ENCODE measurements at regions not wholly inside any gene's neighbourhood (a gene's known extent, or its start where the extent isn't known, plus 50 kb on each side); places are given as distances from the start of the nearest gene placed in this dataset.

DNA sequence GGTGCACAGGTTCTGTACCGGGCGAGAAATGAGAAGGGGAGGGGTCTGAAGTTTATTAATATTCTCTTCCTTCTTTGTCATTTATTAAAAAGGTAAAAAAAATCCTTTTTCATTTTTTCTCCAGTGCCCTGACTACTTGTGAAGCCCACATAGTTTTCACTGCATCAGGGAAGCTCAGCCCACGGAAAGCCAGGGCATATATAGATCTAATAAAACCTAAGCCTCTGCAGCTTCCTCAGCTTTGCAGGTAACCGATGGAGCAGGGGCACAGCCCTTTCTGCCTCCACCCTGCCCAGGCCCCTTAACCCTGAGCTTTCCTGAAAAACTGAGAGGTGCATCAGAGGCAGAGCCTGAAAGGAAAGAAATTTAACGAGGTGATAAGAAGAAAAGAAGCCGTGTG lies 140.1 kb downstream of the NXPE2 start:
- Histone ChIP-seq H3K23ac (ENCODE audit: low read depth, low read length, poor library complexity) (no peak overlapping the region), H2BK120ac (ENCODE audit: low read depth, low read length) (no peak overlapping the region), H3K79me1 (ENCODE audit: low read depth, low read length) (no peaks in the 10 kb centered on the region), H3K4ac (ENCODE audit: low read length) (no peak overlapping the region), H3K27ac (replicated peaks; ENCODE audit: low read length) (no peak overlapping the region), H2BK15ac (ENCODE audit: low read length) (no peak overlapping the region), H2AK5ac (ENCODE audit: low read depth, low read length) (no peak overlapping the region), H3K9ac (ENCODE audit: low read depth, low read length, poor library complexity) (no peak overlapping the region), H2BK12ac (ENCODE audit: low read length) (no peak overlapping the region), H3K36me3 (replicated peaks in 1 of 2; ENCODE audit: control insufficient read depth in 2 of 2, insufficient read depth in 2 of 2, low read length in 2 of 2) (no peaks in the 10 kb centered on the region), H2AFZ (ENCODE audit: low read length) (no peak overlapping the region), H3K4me2 (ENCODE audit: insufficient read depth, low read length, poor library complexity, severe bottlenecking) (no peak overlapping the region), H4K91ac (ENCODE audit: low read depth, low read length, poor library complexity) (no peak overlapping the region), H3K9me3 (replicated peaks in 1 of 2; ENCODE audit: control insufficient read depth in 2 of 2, insufficient read depth in 1 of 2, low read depth in 1 of 2, low read length in 2 of 2) (no peaks in the 10 kb centered on the region), H3K4me1 (ENCODE audit: control insufficient read depth in 2 of 2, insufficient read depth in 1 of 2, low read depth in 1 of 2, low read length in 2 of 2) (peaks cover 0 to 6% of the 10 kb centered on the region in 2 donors), H2BK5ac (ENCODE audit: low read length) (no peak overlapping the region), H4K8ac (ENCODE audit: low read depth, low read length) (no peak overlapping the region), H3K18ac (ENCODE audit: low read length) (no peak overlapping the region), H3K4me3 (ENCODE audit: low read length in 2 of 2) (no peak overlapping the region), H3K27me3 (ENCODE audit: control insufficient read depth in 3 of 3, insufficient read depth in 3 of 3, low read depth in 1 of 3, low read length in 3 of 3) (no peaks in the 10 kb centered on the region), H3K14ac (ENCODE audit: low read length) (no peak overlapping the region)
- no peak for DNase-seq (ENCODE audit: low spot score)
- no CpG with 5 or more reads among the region's 6 CpGs for WGBS, 2 donors (ENCODE audit: extremely low coverage in 2 of 2, insufficient read length in 2 of 2, insufficient replicate concordance in 1 of 2)

DNA sequence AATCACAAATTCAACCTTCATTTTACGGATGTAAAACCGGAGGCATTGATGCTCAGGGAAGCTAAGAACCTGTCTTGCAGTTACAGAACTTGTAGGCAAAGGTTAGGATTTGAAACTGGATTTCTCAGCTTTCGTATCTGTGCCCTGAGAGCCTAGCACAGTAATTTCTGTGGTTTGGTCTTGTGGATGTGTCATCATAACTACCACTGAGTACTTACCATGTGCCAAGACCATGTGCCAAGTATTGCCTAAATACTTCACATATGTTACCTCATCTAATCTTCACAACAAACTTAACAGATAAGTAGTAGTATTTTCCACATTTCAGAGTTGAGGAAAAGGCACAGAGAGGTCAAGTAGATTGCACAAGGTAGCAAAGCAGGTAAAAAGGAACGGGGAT lies 140.7 kb downstream of the NXPE2 start:
- no peak overlapping the region for H3K4me3 ChIP-seq (ENCODE audit: low read length in 2 of 2)
- H4K8ac ChIP-seq (ENCODE audit: low read depth, low read length) = no peak overlapping the region
- no peak overlapping the region for H2AK5ac ChIP-seq (ENCODE audit: low read depth, low read length)
- no peak overlapping the region for H3K27ac ChIP-seq (replicated peaks; ENCODE audit: low read length)
- no peak overlapping the region for H3K23ac ChIP-seq (ENCODE audit: low read depth, low read length, poor library complexity)
- no peaks in the 10 kb centered on the region for H3K36me3 ChIP-seq (replicated peaks in 1 of 2; ENCODE audit: control insufficient read depth in 2 of 2, insufficient read depth in 2 of 2, low read length in 2 of 2)
- no peak overlapping the region for H3K4me2 ChIP-seq (ENCODE audit: insufficient read depth, low read length, poor library complexity, severe bottlenecking)
- H2BK5ac ChIP-seq (ENCODE audit: low read length) = no peak overlapping the region
- no peak overlapping the region for H2BK15ac ChIP-seq (ENCODE audit: low read length)
- no peak overlapping the region for H2BK12ac ChIP-seq (ENCODE audit: low read length)
- no peaks in the 10 kb centered on the region for H3K27me3 ChIP-seq (ENCODE audit: control insufficient read depth in 3 of 3, insufficient read depth in 3 of 3, low read depth in 1 of 3, low read length in 3 of 3)
- no CpG with 5 or more reads among the region's 4 CpGs for WGBS, 2 donors (ENCODE audit: extremely low coverage in 2 of 2, insufficient read length in 2 of 2, insufficient replicate concordance in 1 of 2)
- no peak overlapping the region for H2BK120ac ChIP-seq (ENCODE audit: low read depth, low read length)
- H2AFZ ChIP-seq (ENCODE audit: low read length) = no peak overlapping the region
- no peak overlapping the region for H4K91ac ChIP-seq (ENCODE audit: low read depth, low read length, poor library complexity)
- H3K14ac ChIP-seq (ENCODE audit: low read length) = no peak overlapping the region
- DNase-seq (ENCODE audit: low spot score) = no peak
- no peaks in the 10 kb centered on the region for H3K79me1 ChIP-seq (ENCODE audit: low read depth, low read length)
- no peak overlapping the region for H3K4ac ChIP-seq (ENCODE audit: low read length)
- H3K4me1 ChIP-seq (ENCODE audit: control insufficient read depth in 2 of 2, insufficient read depth in 1 of 2, low read depth in 1 of 2, low read length in 2 of 2) = peaks cover 0 to 6% of the 10 kb centered on the region in 2 donors
- no peak overlapping the region for H3K9ac ChIP-seq (ENCODE audit: low read depth, low read length, poor library complexity)
- H3K9me3 ChIP-seq (replicated peaks in 1 of 2; ENCODE audit: control insufficient read depth in 2 of 2, insufficient read depth in 1 of 2, low read depth in 1 of 2, low read length in 2 of 2) = no peaks in the 10 kb centered on the region
- H3K18ac ChIP-seq (ENCODE audit: low read length) = no peak overlapping the region

DNA sequence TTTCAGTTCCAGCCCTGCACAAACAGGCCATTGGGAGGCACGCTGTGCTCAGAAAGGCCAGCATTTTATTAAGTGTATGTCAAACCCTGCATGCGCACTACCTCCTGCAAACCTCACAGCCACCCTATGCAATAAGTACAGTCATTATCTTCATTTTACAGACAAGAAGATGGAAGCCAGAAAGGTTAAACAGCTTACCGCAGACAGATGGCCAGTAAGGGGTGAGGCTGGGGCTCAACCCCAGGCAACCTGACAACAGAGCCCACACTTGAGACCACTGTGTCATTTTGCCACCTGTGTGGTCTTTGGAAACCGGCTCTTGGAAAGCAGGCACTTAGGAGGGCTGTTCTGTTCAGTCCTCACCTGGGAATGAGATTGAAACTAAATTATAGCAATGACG lies 142.3 kb downstream of the NXPE2 start:
- Histone ChIP-seq H2BK12ac (ENCODE audit: low read length) (no peak overlapping the region), H3K9ac (ENCODE audit: low read depth, low read length, poor library complexity) (no peak overlapping the region), H2AK5ac (ENCODE audit: low read depth, low read length) (no peak overlapping the region), H2AFZ (ENCODE audit: low read length) (no peak overlapping the region), H3K4me1 (ENCODE audit: control insufficient read depth in 2 of 2, insufficient read depth in 1 of 2, low read depth in 1 of 2, low read length in 2 of 2) (peaks cover 0 to 6% of the 10 kb centered on the region in 2 donors), H2BK5ac (ENCODE audit: low read length) (no peak overlapping the region), H3K9me3 (replicated peaks in 1 of 2; ENCODE audit: control insufficient read depth in 2 of 2, insufficient read depth in 1 of 2, low read depth in 1 of 2, low read length in 2 of 2) (no peaks in the 10 kb centered on the region), H3K27me3 (ENCODE audit: control insufficient read depth in 3 of 3, insufficient read depth in 3 of 3, low read depth in 1 of 3, low read length in 3 of 3) (no peaks in the 10 kb centered on the region), H3K27ac (replicated peaks; ENCODE audit: low read length) (no peak overlapping the region), H3K79me1 (ENCODE audit: low read depth, low read length) (no peaks in the 10 kb centered on the region), H4K91ac (ENCODE audit: low read depth, low read length, poor library complexity) (no peak overlapping the region), H3K36me3 (replicated peaks in 1 of 2; ENCODE audit: control insufficient read depth in 2 of 2, insufficient read depth in 2 of 2, low read length in 2 of 2) (no peaks in the 10 kb centered on the region), H2BK15ac (ENCODE audit: low read length) (no peak overlapping the region), H4K8ac (ENCODE audit: low read depth, low read length) (no peak overlapping the region), H2BK120ac (ENCODE audit: low read depth, low read length) (no peak overlapping the region), H3K4me3 (ENCODE audit: low read length in 2 of 2) (no peak overlapping the region), H3K4me2 (ENCODE audit: insufficient read depth, low read length, poor library complexity, severe bottlenecking) (no peak overlapping the region), H3K14ac (ENCODE audit: low read length) (no peak overlapping the region), H3K4ac (ENCODE audit: low read length) (no peak overlapping the region), H3K23ac (ENCODE audit: low read depth, low read length, poor library complexity) (no peak overlapping the region), H3K18ac (ENCODE audit: low read length) (no peak overlapping the region)
- no peak for DNase-seq (ENCODE audit: low spot score)
- WGBS, 2 donors (ENCODE audit: extremely low coverage in 2 of 2, insufficient read length in 2 of 2, insufficient replicate concordance in 1 of 2) = no CpG with 5 or more reads among the region's 5 CpGs

DNA sequence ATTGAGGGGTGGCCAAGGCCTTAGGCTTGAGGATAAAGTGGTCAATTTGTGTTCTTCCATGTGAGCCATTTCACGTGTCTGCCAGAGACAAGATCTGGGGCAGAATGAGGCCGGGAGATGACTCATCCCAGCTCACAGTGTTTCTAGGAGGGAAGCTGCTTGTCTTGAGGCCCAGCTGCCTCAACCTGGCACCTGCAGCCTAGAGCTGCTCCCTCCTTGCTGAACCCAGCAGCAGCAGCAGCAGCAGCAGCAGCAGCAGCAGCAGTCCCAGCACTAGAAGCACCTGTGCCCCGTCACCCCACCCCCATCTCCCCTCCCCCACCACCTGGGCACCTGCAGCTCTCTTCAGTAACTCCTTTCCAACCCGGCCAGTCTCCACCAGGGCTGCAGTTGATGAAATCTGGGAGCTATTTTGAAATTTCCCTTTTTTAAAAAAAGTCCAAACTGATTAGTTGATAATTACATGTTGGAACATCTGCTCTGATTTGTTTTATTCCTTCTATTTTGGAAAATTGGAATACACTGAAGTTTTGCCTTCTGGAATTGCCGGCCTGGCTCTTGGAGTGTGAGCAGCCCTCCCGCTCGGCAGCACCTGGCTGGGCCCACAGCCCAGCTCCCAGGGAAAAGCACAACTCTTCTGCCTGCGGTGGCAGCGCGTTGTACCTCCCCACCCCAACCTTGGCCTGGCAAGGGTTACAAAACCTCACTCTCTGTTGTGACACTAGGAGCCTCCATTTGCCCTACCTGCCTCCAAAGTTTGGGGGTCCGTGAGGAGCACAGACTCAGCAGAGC lies 143.5 kb downstream of the NXPE2 start:
- H3K79me1 ChIP-seq (ENCODE audit: low read depth, low read length) = no peaks in the 10 kb centered on the region
- no peak overlapping the region for H3K23ac ChIP-seq (ENCODE audit: low read depth, low read length, poor library complexity)
- H3K4me3 ChIP-seq (ENCODE audit: low read length in 2 of 2) = no peak overlapping the region
- H3K4me2 ChIP-seq (ENCODE audit: insufficient read depth, low read length, poor library complexity, severe bottlenecking) = no peak overlapping the region
- H3K18ac ChIP-seq (ENCODE audit: low read length) = peak overlapping the region; percentile 58
- no peaks in the 10 kb centered on the region for H3K9me3 ChIP-seq (replicated peaks in 1 of 2; ENCODE audit: control insufficient read depth in 2 of 2, insufficient read depth in 1 of 2, low read depth in 1 of 2, low read length in 2 of 2)
- no peak overlapping the region for H3K14ac ChIP-seq (ENCODE audit: low read length)
- no peak overlapping the region for H3K9ac ChIP-seq (ENCODE audit: low read depth, low read length, poor library complexity)
- H2BK120ac ChIP-seq (ENCODE audit: low read depth, low read length) = no peak overlapping the region
- H3K4ac ChIP-seq (ENCODE audit: low read length) = no peak overlapping the region
- no peak overlapping the region for H4K91ac ChIP-seq (ENCODE audit: low read depth, low read length, poor library complexity)
- no peaks in the 10 kb centered on the region for H3K27me3 ChIP-seq (ENCODE audit: control insufficient read depth in 3 of 3, insufficient read depth in 3 of 3, low read depth in 1 of 3, low read length in 3 of 3)
- no CpG with 5 or more reads among the region's 11 CpGs for WGBS, 2 donors (ENCODE audit: extremely low coverage in 2 of 2, insufficient read length in 2 of 2, insufficient replicate concordance in 1 of 2)
- H3K4me1 ChIP-seq (ENCODE audit: control insufficient read depth in 2 of 2, insufficient read depth in 1 of 2, low read depth in 1 of 2, low read length in 2 of 2) = peaks cover 0 to 6% of the 10 kb centered on the region in 2 donors
- no peak overlapping the region for H2AK5ac ChIP-seq (ENCODE audit: low read depth, low read length)
- no peak for DNase-seq (ENCODE audit: low spot score)
- H2BK15ac ChIP-seq (ENCODE audit: low read length) = peak overlapping the region; percentile 31
- H2AFZ ChIP-seq (ENCODE audit: low read length) = no peak overlapping the region
- H2BK5ac ChIP-seq (ENCODE audit: low read length) = no peak overlapping the region
- H3K36me3 ChIP-seq (replicated peaks in 1 of 2; ENCODE audit: control insufficient read depth in 2 of 2, insufficient read depth in 2 of 2, low read length in 2 of 2) = no peaks in the 10 kb centered on the region
- peak overlapping the region; percentile 36 for H2BK12ac ChIP-seq (ENCODE audit: low read length)
- H3K27ac ChIP-seq (replicated peaks; ENCODE audit: low read length) = no peak overlapping the region
- H4K8ac ChIP-seq (ENCODE audit: low read depth, low read length) = no peak overlapping the region

All from neuronal stem cell (in vitro differentiated cells).